HG03025 (cell line): ENCODE measurements at regions not wholly inside any gene's neighbourhood (a gene's known extent, or its start where the extent isn't known, plus 50 kb on each side); places are given as distances from the start of the nearest gene placed in this dataset.

ENCODE experiments used
- ATAC-seq: cut with Tn5 transposase; IDR thresholded peaks from one replicate; pipeline ENCODE4 v1.9.1; 2021; ENCODE audit warnings: mild to moderate bottlenecking, moderate library complexity; ENCODE audit not compliant: unreplicated experiment, low FRiP score

GRCh38 chr15:46735115-46735514 lies 982.2 kb upstream of the SEMA6D start:
- ATAC-seq: peak; percentile 76

DNA sequence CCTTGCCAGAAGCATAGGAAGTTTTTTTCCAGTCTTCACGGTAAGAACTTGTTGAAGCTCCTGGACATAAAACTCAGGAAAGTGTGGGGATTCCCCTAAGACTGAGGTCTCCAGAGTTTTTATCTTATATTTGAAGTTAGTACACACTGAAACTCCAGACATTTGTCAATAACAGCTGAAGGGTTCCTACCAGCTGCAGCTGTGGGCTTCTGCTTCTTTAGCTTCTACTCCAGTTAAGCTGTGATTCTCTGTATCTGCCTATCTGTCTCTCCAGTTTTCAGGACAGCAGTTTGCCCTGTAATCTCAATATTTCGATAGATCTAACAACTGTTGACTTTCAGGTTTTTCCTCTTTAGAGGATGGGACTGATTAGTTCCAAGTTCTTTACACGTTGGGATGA lies 966.0 kb upstream of the SEMA6D start:
- no peak for ATAC-seq

DNA sequence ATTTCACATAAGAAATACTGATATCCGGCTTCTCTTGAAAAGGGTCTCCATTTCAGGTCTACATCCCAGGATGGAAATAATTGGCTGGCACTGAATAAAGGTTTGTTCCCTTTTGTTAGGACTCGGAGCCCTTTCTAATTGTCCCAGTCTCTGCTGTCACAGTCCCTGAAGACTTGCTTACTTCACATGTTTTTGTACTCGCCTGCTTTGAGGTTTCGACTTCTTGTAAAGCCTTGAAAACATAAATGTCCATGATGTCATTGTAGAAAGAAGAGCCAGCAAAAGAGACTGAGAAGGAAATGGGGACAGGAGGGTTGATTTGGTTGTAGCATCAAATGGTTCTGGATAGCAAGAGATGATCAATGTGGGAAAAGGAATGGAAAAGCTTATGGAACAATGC lies 963.4 kb upstream of the SEMA6D start:
- ATAC-seq: no peak

DNA sequence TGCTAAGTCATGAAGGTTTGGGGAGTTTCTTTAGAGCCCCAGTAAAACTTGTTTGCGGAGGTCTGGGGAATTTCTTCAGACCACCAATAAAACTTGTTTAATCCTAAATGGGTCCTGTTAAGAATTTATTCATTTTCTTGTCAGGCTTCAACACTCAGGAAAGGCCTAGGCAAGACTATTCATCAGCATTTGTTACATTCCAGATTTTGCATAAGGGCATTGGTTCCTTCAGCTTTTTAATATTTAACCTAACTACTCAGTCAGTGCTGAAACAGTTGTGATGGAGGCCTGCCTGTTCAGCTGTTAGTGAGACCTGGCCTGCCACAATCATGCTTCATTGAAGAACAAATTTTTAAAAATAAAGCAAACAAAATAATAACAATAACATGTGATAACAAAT lies 954.2 kb upstream of the SEMA6D start:
- ATAC-seq: no peak

- ATAC-seq: no peak
Observed at GRCh38 chr15:46764851-46765250, 952.5 kb upstream of the SEMA6D start.

GRCh38 chr15:46766021-46766420 lies 951.3 kb upstream of the SEMA6D start:
- ATAC-seq: no peak

- ATAC-seq: no peak
Observed at GRCh38 chr15:46768287-46768686, 949.0 kb upstream of the SEMA6D start.

GRCh38 chr15:46773016-46773415 lies 944.3 kb upstream of the SEMA6D start:
- no peak for ATAC-seq

- ATAC-seq: no peak
Observed at GRCh38 chr15:46778876-46779275, 938.4 kb upstream of the SEMA6D start.

DNA sequence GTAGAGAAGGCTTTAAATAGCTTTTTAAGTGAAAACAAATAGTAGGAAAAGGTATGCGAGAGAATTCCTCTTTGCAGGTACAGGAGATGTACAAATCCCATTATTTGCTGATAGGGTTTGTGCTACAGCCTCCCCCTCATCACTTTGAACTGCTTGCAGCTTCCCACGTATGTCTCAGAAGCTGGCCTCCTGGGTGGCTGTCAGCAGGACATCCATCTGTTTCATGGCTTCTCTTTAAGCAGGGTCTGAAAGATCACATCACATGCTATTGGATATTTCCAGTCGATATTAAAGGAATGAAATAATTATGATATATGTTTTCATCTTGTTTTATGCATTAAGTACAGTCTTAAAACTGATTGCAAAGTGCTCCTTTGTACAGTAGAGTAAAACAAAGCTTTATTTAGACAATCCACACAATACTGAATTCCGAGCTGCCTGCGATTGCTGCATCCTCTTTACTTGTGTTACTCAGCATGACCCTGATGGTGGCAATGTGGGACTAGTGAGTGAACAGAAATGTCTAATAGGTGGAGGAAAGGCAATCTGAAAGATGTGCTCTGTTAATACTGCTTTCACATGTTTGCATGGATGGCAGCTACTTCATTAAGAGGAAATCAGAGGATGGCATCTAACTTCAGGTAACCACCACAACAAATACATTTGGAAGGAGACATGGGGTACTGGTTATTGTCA lies 930.6 kb upstream of the SEMA6D start:
- no peak for ATAC-seq

DNA sequence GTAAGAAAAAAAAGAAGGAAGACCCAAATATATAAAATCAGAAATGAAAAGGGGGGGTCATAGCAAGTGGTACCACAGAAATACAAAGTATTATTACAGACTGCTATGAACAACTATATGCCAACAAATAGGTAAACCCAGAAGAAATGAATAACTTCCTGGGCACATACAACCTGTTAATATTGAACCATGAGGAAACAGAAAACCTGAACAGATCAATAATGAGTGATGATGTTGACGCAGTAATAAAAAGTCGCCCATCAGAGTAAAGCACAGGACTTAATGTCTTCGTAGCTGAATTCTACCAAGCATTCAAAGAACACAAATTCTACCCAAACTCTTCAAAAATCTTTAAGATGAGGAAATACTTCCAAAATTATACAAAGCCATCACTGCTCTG lies 921.6 kb upstream of the SEMA6D start:
- no peak for ATAC-seq

DNA sequence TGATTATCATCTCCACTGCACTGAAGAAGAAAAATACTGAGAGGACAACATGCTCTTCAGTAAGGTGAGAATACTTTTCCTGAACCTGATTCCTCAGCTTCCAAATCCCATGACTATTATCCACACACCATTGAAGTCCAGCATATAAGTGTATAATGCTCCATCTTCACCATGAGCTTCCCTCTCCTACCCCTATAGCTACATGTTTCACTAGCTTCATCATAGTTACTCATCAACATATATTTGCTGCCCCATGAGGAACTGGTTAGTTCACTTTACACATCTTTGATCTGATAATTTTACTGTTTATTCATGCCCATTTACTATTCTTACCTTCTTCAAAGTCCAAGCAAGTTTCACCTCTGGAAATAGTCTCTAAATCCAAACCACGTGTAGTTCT lies 908.5 kb upstream of the SEMA6D start:
- no peak for ATAC-seq

GRCh38 chr15:46815240-46815639 lies 902.1 kb upstream of the SEMA6D start:
- ATAC-seq: no peak

GRCh38 chr15:46815765-46816164 lies 901.5 kb upstream of the SEMA6D start:
- ATAC-seq: no peak

- ATAC-seq: no peak
Observed at GRCh38 chr15:46848704-46849103, 868.6 kb upstream of the SEMA6D start.

- ATAC-seq: no peak
Observed at GRCh38 chr15:46853600-46853999, 863.7 kb upstream of the SEMA6D start.

DNA sequence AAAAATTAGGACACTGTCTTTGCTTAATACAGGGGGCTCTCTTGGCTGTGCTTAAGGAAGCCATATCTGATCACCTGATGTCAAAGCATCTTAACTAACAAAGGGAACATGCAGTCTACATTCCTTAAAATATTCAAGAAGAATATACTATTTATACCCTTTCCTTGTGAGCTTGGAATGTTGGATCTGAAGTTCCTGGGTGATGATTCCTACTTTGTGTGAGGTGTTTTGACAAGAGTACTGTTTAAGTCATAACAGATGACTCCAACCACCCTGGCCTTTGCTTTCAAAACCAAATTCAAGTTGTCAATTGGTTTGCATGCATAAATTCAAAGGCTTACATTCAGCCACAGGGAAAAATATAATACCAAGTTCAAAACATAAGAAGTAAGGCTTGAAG lies 862.7 kb upstream of the SEMA6D start:
- no peak for ATAC-seq

DNA sequence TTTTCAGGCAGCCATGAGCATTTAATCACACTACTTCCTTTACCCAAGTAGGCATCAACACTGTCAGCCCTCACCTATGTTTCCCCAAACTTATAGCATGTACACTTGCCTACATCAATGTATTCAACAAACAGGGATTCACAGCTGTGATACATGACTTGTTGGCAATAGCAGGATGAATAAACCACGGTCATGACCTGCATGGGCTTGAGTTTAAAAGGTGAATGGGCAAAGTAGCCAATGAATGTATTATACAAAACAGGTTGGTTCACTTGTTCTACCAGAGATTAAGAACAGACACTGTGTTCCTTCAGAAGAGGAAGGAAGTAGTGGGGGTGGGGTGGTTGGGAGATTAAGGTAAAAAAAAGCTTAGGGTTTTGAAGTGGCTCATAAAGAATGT lies 861.9 kb upstream of the SEMA6D start:
- ATAC-seq: no peak

- ATAC-seq: no peak
Observed at GRCh38 chr15:46856839-46857502, 860.3 kb upstream of the SEMA6D start.

GRCh38 chr15:46858150-46858549 lies 859.2 kb upstream of the SEMA6D start:
- no peak for ATAC-seq

DNA sequence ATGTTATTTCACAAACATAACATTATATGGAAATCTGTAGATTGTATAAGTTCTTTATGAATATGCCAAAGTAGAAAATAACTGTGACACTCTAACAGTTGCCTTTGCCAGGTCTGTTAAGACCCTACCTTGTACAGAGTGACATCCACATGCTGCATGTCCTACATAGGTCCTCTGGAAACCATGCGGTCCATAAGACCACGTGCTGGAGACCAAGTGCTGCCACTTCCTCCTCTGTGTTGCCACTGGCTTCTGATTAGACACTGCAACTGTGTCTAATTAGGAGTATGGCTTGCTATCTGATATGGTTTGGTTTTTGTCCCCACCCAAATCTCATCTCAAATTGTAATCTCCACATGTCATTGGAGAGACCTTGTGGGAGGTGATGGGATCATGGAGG lies 855.5 kb upstream of the SEMA6D start:
- ATAC-seq: no peak

DNA sequence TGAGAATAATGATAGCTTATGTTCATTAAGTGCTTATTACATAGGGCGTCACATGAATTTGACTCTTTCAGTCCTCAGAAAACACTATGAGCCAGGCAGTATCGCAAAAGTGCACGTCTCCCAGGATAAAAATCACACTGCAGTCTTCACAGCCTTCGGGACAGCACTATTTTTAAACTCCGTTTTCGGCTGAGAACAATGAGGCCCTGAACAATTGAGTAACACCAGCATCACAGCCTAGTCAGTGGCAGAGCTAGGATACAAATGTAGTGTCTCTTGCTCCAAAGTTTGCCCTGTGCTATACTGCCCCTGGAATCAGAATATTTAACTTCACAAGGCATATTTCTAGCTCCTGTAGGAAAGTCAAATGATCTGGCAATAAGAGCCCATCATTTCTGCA lies 852.1 kb upstream of the SEMA6D start:
- ATAC-seq: no peak
